ENCODE measurements at regions not wholly inside any gene's neighbourhood (a gene's known extent, or its start where the extent isn't known, plus 50 kb on each side); places are given as distances from the start of the nearest gene placed in this dataset.
"Not testable (repeated sequence)": the region's sequence is repeated elsewhere in the genome, so short reads cannot be mapped to it uniquely, and the experiment has no call there.

DNA sequence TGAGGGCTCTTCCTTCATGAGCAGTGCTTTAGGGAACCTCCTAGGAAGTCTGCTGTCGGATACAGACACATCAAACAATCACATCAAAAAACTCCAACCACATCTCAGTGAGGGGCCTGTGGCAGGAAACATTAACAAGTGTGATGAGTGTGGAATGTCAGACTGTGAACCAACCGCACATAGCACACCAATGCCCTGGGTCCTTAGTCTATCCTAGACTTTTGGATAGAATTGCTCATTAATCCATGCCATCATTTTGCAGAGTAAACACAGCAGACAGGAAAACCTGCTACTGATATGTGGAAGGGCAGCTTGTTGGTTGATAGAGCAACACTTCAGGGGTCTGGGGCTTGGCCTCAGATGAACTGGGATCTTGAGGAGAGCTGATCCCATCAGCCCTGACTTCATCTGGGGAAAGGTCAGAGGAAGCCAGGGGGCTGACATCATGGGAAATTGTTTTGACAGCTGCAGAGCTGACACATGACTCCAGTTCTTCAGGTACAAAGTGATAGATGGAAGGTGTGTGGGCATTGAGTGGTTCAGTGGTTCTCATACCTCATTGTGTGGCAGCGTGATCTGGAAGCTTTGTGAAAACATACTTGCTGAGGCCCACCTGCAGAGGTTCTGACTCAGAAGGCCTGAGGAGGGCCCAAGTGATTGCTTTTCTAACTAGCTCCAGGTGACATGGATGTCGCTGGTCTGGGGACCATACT is 193.3 kb downstream of the DIRAS2 start:
- DNase-seq: no peak

DNA sequence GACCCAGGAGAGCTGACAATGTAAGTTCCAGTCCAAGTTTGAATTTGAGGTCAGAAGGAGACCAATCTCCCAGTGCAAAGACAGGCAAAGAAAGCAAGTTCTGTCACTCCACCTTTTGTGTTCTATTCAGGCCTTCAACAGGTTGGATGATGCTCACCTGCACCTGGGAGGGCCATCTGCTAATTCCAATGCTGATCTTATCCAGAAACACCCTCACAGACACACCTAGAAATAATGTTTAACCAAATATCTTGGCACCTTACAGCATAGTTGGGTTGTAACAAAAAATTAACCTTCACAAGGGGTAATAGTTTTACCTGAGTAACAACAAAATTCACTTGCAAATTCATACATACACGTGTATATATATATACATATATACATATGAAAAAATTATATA is 190.8 kb downstream of the DIRAS2 start:
- DNase-seq: no peak

DNA sequence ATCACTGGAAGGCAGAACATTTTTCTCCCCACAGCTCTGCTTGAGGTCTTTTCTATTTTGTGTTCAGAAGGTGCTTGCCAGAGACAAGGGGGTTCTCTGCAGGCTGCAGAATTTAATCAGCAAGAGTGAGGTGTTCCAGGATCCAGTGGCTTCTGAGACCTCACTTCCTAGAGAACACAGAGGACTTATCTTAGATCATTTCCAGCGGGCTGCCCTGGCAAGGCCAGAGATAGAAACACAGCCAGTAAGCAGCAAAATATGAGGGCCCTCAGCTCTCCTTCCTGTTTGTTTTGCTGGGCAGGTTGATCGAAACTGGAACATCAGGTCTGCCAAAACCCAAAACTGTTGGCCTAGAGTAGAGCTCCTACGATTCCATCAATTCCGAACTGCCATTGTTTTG is 187.3 kb downstream of the DIRAS2 start:
- DNase-seq: no peak

DNA sequence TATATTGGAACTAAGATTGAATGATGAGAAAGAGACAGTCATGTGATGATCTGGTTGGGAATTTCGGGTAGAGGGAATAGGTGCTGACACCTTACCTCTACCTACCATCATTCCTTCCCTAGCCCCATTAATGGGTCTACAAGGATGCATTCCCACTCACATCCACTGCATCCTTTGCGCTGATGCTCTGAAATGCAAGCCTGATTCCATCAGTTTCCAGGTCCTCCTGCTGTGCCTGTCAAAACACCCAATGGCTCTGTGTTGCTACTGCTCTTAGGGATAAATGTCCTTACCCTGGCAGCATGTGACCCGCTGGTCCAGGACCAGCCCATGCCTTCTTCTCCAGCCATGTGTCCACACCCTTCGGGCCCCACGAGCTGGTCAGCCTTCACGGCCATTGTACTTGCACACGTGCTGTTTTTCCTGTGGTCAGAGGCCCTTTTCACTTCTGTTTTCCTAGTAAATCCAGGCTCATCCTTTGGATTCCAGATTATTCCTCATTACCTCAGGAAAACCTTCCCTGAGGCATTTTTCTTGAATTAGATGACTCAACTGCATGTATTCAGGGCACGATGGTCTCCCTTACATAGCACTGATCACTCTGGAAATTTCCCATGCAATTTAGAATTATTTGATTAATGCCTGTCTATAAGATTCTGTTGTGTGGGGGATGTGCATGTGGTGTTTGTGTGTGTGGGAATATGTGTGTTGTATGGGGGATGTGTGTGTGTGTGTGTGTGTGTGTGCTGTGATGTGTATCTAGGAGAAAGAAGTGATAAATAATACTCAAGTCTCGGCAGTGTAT is 185.0 kb downstream of the DIRAS2 start:
- DNase-seq: no peak

DNA sequence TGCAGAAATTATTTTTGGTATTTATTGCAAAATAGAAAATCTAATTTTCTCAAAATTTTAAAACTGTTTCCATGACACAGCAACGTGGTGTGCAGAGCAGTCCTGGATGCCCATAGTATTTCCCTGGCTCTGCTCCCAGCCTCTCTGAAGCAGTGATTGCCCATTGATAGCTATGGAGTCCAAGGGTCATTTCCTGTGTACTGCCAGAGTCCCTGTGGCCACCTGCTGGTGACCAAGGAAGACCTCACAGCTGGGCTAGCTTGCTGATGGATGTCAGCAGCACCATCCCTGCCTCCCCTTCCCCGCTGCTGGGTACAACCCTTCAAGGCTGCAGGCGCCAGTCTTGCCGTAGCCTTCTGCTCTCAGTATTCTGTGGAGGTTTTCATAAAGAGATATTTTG is 184.1 kb downstream of the DIRAS2 start:
- DNase-seq: no peak

DNA sequence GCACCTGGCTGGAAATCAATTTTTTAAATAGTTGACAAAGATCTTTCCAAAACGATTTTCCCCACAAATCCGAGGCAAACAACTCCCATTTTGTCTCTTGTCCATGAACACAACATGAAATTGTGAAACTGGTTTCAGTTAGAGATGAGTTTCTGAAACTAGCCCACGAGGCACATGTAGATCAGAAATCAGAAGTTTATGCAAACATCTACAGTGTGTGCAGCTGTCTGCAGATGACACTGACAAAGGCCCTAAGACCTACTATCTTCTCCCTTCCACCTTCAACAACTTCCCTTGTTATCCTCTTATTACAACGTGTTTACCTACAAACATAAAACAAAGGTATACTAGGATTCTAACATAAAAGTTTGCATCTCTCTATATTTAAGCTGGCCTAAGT is 183.3 kb downstream of the DIRAS2 start:
- no peak for DNase-seq

DNA sequence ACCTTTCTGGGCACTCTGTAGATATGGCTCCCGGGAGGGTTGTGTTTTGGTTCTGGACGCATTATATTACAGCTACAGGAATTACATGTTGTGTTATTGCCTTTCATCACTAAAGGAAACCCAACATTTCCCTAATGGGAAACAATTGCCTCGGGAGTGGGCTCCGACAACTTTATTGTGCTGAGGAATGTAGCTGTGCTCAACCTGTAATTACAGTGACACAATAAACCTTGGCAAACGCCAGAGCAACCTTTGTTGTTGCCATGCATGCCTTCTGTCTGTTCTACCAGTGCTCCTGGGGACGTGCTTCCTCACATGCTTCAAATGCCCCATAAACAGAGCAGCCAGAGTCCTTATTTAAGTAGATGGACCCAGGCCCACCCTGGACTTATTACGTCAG is 182.4 kb downstream of the DIRAS2 start:
- no peak for DNase-seq

DNA sequence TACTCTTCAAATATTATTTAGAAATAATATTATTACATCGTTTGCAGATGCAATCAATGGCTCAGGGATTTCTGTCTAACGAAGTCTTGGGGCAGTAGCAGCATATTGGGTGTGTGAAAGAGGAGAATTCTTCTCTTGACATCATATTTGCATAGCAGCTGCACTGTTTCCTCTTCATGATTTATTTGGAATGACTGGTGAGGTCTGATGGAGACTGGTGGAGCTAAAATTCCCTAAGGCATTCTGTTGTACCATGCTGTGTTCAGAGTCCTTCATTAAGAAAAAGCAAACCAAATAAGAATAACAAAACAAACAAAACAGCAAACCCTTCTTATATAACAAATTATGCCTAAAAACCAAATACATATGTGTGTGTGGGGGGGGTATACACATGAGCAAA is 177.6 kb downstream of the DIRAS2 start:
- no peak for DNase-seq

DNA sequence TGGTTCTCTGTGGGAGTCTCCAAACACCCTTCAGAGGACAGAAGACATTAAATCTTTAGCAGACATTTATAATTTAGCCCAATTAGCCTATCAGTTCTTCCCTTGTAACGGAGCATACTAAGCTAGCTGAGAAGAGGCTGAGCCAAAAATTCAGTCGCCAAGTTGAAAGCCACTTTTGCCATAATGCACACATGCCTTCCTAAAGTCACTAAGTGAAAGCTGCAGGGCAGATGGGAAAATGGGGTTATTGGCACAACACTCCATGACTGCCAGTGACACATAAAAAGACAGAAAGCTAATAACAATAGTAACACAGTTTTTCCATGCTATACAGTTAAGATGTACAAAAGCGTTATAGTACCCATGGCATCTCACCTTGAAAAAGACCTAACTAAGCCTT is 176.2 kb downstream of the DIRAS2 start:
- DNase-seq: no peak

DNA sequence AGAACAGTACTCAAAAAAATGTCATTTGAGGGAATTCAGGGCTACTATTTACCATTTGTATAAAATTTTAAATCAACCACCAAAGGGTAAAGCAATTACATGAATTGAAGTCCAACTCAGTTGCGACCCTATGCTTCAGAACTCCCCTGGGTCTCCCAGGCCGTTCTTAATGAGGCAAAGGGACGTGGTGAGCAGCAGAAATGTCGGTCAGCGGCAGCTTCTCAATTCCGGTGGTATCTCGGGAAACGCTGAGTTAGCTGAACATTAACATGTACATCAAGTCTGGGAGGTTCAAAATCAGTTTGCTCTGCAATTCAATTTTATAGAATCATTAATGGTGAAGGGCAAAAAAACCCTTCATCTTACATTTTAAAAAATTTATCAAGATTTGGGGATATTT is 173.2 kb downstream of the DIRAS2 start:
- no peak for DNase-seq

DNA sequence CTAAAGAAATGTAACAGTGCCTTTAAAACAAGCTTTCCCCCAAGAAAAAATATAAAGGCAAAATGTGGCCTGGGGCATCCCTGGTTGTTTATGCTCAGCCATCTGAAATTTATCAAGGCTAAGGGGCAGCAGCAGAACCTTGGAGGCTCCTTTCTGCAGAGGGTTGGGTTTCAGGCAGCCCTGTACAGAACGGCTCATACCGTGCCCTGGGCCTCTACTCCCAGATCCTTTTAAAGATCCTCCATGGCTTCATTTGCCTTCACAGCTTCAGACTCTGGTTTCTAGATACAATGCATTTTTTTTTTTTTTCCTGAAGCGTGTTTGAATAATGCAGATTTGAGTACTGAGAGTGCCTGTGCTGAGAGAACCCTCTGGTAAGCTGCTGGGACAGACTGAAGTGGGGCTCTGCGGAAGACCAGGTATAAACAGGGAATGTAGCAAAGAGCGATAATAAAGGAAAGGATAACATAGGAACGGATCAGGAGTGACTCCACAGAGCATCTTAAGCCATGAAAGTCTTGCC is 172.7 kb downstream of the DIRAS2 start:
- no peak for DNase-seq

DNA sequence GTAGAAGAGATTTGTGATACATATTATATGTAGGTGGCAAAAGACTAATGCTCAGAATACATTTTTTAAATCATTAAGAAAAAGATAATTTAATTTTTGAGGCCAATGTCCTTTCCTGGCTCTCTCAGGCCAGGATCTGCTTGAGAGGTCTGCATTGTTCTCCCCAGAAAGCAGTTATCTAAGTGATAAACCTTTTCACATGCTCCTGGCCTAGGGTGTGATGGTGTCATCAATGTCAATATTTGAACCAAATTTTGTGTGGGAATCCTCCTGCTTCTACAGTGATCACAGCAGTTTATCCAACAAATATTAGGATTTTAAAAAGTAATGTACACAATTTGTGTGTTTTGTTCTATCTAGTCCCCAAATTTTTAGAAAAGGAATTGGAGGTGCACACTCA is 166.6 kb downstream of the DIRAS2 start:
- no peak for DNase-seq

DNA sequence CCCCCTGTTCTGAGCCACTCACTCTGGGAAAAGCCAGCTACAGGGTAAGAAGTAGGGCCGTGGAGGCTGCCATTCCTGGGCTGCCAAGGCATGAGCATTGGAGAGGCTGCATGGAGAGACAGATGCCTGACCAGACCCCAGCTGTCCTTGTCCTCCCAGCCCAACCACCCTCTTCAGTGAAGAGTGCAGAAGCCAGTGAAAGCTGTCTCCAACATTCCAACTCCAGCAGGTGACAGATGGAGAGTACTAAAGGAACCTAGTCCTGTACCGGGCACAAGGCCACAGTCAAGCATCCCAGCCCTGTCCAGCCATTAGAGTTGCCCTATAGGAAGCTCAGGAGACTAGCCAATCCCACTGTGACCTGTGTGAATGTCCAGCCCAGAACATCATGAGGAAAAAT is 165.1 kb downstream of the DIRAS2 start:
- no peak for DNase-seq

DNA sequence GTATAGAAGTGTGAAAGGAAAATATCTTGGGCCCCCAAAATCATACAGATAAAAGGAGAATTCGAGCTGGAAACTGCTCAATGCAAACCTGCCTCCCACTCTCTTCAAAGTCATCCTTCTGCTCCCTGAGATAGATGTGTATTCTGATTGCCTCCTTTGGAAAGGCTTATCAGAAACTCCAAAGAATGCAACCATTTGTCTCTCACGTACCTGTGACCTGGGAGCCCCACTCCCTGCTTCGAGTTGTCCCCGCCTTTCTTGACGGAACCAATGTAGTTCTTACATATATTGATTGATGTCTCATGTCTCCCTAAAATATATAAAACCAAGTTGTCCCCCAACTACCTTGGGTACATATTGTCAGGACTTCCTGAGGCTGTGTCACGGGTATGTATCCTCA is 163.8 kb downstream of the DIRAS2 start:
- no peak for DNase-seq

DNA sequence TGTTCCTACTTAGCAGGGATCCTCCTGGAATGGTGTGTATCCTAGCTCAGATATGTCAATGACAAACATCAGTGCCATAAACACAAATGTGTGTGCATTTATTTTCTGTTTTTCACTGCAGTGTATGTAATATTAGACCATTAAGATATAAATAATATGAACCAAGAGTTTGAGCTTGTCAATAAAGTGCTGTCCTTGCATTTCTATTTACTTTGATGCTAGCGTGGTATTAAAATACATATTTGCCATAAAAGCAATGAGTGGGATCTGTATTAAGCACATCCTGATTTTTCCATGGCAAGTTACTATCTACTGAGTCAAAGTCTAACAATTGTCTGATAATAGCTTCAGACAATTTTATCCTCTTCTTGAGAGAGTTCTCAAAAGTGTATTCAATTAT is 157.6 kb downstream of the DIRAS2 start:
- no peak for DNase-seq

DNA sequence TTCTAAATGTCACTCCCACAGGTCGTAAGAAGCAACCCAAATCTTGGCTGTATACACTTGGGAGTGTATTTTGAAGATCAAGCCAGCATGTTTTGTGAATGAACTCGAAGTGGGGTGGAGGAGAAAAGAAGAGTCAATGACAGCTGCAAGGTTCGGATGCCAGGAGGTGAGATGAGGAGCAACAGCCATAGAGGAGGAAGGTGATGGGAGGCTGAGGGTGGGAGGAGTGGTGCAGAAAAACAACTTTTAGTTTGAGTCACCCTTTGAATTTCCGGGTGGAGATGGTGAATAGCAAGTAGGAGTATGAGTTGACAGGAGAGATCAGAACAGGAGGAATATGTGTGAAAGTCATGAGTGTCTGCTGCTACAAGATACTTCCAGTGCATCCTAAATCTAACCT is 153.6 kb downstream of the DIRAS2 start:
- DNase-seq: no peak

DNA sequence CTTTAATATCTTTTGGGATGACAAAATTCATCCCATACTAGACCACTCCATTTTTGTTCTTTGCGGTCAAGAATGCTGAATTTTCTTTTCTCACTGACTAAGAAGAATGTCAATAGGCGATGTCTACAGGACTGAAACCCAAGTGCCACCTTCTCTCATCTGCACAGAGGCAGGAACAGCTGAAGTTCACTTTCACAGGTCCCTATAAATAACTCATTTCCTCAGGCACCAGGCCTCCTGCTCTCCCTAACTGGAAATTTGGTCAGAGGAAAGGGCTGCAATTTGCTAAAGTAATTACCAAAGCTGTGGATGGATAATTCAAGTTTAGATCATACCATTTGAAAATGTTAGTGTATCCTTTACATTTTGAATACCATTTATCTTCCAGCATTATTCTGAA is 142.9 kb downstream of the DIRAS2 start:
- DNase-seq: no peak

DNA sequence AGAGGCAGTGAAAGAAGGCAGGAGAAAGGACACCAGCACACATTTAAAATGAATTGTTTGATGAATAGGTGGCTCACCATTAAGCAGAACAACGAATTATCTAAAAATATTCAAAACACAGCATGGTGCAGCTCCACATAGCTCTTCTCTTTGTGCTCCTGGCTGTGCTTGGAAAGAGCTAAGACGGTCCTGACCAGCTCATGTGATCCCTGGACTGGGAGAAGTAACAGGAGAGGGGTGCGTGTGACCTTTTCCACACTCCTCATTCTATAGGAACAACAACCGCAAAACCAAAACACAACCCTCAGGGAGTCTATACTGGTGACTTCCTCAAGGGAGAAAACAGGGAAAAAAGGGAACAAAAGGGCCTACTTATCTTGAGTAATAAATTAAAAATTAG is 140.5 kb downstream of the DIRAS2 start:
- no peak for DNase-seq

DNA sequence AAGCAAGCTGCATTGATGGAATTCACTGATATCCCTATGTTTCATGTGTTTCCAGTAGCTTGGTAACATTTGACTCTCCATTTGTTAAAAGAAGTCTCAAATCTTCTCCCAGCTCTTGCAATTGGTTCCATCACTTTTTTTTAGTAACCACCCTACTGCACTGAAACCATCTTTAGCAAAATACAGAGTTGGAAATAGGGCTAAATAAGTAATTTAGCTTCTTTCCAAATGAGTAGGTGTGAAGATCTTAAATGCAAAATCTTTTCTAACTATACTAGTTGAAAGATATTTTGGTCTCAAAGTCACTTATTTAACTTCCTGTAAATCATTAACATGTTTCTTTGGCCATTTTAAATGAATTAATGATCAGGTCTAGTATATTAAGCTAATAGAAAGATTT is 138.1 kb downstream of the DIRAS2 start:
- no peak for DNase-seq

DNA sequence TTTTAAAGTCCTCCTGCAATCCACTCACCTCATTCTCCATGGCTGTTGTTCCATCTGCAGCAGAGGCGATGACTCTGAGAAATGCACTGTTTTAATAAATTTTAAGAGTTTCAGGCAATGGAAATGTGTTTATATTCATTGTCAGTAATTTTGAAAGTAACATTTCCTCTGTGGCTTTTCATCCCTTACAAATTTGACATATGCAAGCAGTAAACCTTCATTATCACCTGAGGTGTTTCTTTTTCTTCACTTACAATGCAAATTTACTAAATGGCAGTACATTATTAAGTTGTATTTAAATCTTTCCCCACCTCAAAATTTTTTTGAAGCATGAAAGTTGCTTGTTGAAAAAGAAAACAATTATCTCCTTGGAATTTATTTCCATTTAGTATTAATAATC is 136.9 kb downstream of the DIRAS2 start:
- no peak for DNase-seq

DNA sequence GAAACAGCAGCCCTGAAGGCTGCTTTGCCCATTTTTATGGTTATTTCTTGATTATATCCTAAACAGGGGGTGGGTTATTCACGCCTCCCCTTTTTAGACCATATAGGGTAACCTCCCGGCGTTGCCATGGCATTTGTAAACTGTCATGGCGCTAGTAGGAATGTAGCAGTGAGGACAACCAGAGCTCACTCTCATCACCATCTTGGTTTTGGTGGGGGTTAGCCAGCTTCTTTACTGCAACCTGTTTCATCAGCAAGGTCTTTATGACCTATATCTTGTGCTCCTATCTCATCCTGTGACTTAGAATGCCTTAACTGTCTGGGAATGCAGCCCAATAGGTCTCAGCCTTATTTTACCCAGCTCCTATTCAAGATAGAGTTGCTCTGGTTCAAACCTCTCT is 136.2 kb downstream of the DIRAS2 start:
- not testable (repeated sequence) for DNase-seq

DNA sequence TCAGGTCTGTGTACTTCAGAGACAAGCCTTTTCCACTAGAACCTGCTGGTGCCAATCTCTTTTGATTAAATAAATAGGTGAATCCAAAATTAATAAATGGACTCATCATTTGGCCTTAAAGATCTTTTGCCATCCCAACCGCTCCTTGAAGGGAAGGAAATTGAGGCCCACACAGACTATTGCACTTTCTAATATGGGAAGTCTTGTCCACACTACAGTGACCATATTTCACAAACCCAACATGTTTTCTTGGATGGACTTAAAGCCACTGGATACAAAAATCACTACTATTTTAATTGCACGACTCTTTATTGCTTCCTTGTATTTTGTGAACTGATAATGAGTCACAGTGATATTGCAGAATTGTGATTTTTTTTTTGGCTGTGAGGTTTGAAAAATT is 135.0 kb downstream of the DIRAS2 start:
- no peak for DNase-seq

DNA sequence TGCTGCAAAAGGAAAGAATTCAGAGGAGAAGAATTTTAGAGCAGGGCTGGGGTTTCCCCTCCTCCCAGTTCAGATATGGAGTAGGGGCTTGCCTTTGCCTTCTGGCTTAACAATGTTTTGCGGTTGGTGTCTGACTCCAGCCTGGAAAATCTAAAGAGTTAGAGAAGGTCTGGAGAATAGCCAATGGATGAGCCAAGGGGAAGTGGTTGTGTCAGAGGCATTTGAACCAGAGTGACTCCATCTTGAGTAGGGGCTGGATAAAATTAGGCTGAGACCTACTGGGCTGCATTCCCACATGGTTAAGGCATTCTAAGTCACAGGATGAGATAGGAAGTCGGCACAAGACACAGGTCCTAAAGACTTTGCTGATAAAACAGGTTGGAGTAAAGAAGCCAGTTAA is 133.7 kb downstream of the DIRAS2 start:
- no peak for DNase-seq

DNA sequence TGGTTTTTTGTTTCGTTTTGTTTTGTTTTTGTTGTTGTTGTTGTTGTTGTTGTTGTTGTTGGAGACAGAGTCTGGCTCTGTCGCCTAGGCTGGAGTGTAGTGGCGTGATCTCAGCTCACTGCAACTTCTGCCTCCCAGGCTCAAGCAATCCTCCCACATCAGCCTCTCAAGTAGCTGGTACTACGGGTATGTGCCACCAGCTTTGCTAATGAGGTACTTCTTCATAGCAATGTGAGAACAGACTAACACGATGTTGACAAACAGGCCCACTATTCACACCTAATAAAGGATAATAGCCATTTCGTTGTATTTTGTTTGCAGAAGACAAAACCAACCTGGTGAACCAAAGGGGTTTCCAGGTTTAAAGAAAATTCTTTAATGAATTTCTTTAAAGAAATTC is 130.9 kb downstream of the DIRAS2 start:
- DNase-seq: no peak

DNA sequence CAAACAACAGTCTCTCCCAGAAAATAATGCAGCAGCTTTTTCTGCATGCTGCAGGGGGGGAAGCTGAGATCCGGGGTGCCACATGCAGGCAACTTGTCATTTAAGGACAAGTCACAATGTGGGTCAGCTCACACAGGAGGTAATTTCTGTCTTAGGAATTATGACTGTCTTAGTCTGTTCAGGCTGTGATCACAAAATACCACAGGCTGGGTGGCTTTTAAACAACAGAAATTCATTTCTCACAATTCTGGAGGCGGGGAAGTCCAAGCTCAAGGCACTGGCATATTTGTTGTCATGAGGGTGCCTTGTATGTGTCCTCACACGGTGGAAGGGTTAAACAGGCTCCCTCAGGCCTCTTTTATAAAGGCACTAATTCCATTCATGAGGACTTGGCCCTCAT is 127.7 kb downstream of the DIRAS2 start:
- no peak for DNase-seq
